GM12878 (cell line): ENCODE measurements at regions not wholly inside any gene's neighbourhood (a gene's known extent, or its start where the extent isn't known, plus 50 kb on each side); places are given as distances from the start of the nearest gene placed in this dataset.

Experiments used
- ATAC-seq: fragments of 200-7000 bp; cut with Tn5 transposase; 3 replicates; pipeline ENCODE4 v1.9.1; 2020; ENCODE audit warnings: mild to moderate bottlenecking, moderate library complexity
- BruUV-seq: library from RNA; stranded (reverse); fragments of 400-500 nt; replicated peaks from 2 replicates; lab custom pipeline; 2021; lab: Mats Ljungman, UMichigan
- CTCF ChIA-PET: fragments of 300-600 bp; sonication (Branson Sonifier 250); formaldehyde crosslinking; extraction: SDS; loops from one replicate; lab custom pipeline; 2021; ENCODE audit warnings: inconsistent platforms; lab: Yijun Ruan, JAX
- POLR2A ChIA-PET: fragments of 350-600 bp; formaldehyde crosslinking; extraction: SDS; loops from one replicate; lab custom pipeline; 2021; ENCODE audit warnings: inconsistent platforms; lab: Charles Lee
- RAD21 ChIA-PET: fragments of 300-600 bp; sonication (Branson Sonifier 250); formaldehyde crosslinking; loops from one replicate; lab custom pipeline; 2023; ENCODE audit warnings: antibody characterized with exemption; ENCODE audit not compliant: unreplicated experiment; lab: Charles Lee
- SMC1A ChIA-PET: fragments of 300-600 bp; sonication (Branson Sonifier 250); formaldehyde crosslinking; loops from one replicate; lab custom pipeline; 2023; ENCODE audit not compliant: unreplicated experiment, uncharacterized antibody; lab: Charles Lee
- DNase-seq: peaks from one replicate; pipeline ENCODE4 v3.0.0-alpha.2; 2011; ENCODE audit warnings: low read depth, low spot score
- FAIRE-seq: peaks from 3 replicates; lab custom pipeline; 2011; peaks lifted over from hg19 to GRCh38; lab: Jason Lieb, UNC
- H2AFZ ChIP-seq: 2 replicates; pipeline ENCODE4 v1.6.0; 2011; ENCODE audit warnings: low read depth, low read length, control low read depth; ENCODE audit not compliant: control insufficient read depth
- H3K27ac ChIP-seq: 2 replicates; pipeline ENCODE4 v1.5.1; 2011; ENCODE audit warnings: control low read depth; ENCODE audit not compliant: control insufficient read depth, insufficient read depth
- H3K27me3 ChIP-seq, 2 experiments: replicated peaks in 1 of 2; 2 replicates each; pipeline versions ENCODE4 v1.6.0 to v1.6.1; 2011; ENCODE audit warnings: low read length in 1 of 2; ENCODE audit not compliant: control insufficient read depth in 2 of 2, insufficient read depth in 2 of 2
- H3K36me3 ChIP-seq, 2 experiments: 2 replicates each; pipeline ENCODE4 v1.5.1; 2011; ENCODE audit warnings: low read length in 1 of 2; ENCODE audit not compliant: control insufficient read depth in 2 of 2, insufficient read depth in 2 of 2
- H3K4me1 ChIP-seq: 2 replicates; pipeline ENCODE4 v1.6.1; 2011; ENCODE audit warnings: mild to moderate bottlenecking, low read length, moderate library complexity, mixed read lengths; ENCODE audit not compliant: control insufficient read depth, insufficient read depth
- H3K4me2 ChIP-seq: 2 replicates; pipeline ENCODE4 v1.6.0; 2011; ENCODE audit warnings: control low read depth; ENCODE audit not compliant: control insufficient read depth, insufficient read depth
- H3K4me3 ChIP-seq: fragments of 200-600 bp; sonication (generic); 2 replicates; pipeline ENCODE4 v1.5.1; 2016
- H3K79me2 ChIP-seq: 2 replicates; pipeline ENCODE4 v1.6.0; 2011; ENCODE audit warnings: low read length; ENCODE audit not compliant: control insufficient read depth, insufficient read depth
- H3K9ac ChIP-seq: 2 replicates; pipeline ENCODE4 v1.8.0; 2011; ENCODE audit warnings: low read length, control low read depth, mixed read lengths; ENCODE audit not compliant: control insufficient read depth, insufficient read depth
- H3K9me3 ChIP-seq: replicated peaks from 3 replicates; pipeline ENCODE4 v1.5.1; 2011; ENCODE audit warnings: mild to moderate bottlenecking, low read length; ENCODE audit not compliant: control insufficient read depth, insufficient read depth
- H4K20me1 ChIP-seq: 2 replicates; pipeline ENCODE4 v1.6.0; 2011; ENCODE audit not compliant: control insufficient read depth, insufficient read depth
- BRCA1 ChIP-seq: IDR thresholded peaks from 2 replicates; pipeline ENCODE4 v1.6.1; 2011; ENCODE audit warnings: low read depth, low read length, improper control_type of control experiment
- CBX5 ChIP-seq: sonication (generic); IDR thresholded peaks from 2 replicates; pipeline ENCODE4 v1.6.1; 2016; ENCODE audit warnings: low read depth, moderate library complexity, mild to moderate bottlenecking, inconsistent platforms
- IKZF1 ChIP-seq: fragments of 450-650 bp; conservative IDR thresholded peaks from 2 replicates; pipeline ENCODE4 v1.6.1; 2017; ENCODE audit warnings: antibody characterized with exemption, mild to moderate bottlenecking
- IRF3 ChIP-seq: fragments of 450-650 bp; IDR thresholded peaks from 2 replicates; pipeline ENCODE4 v1.6.1; 2014; ENCODE audit warnings: mild to moderate bottlenecking
- PML ChIP-seq: IDR thresholded peaks from 2 replicates; pipeline ENCODE4 v1.6.1; 2012; ENCODE audit warnings: low read length, inconsistent platforms
- RCOR1 ChIP-seq: conservative IDR thresholded peaks from 2 replicates; pipeline ENCODE4 v1.6.1; 2012; ENCODE audit warnings: low read depth, low read length, improper control_type of control experiment
- TCF12 ChIP-seq: IDR thresholded peaks from 2 replicates; pipeline ENCODE4 v1.6.1; 2011; ENCODE audit warnings: low read depth, mild to moderate bottlenecking, low read length
- ZSCAN29 ChIP-seq: fragments of 450-650 bp; IDR thresholded peaks from 2 replicates; pipeline ENCODE4 v1.6.1; 2017; ENCODE audit warnings: mild to moderate bottlenecking, moderate library complexity
- WGBS: methylation state at CpG from one replicate; pipeline ENCODE4 v1.1.6; 2016; ENCODE audit warnings: low lambda C conversion rate; ENCODE audit not compliant: insufficient replicate concordance, insufficient coverage; ENCODE audit errors: missing lambda C conversion rate; 5-methylcytosine and 5-hydroxymethylcytosine counted together
- in situ Hi-C: fragments of 300-500 bp; cut with MboI; formaldehyde crosslinking; loops from 9 replicates; pipeline ENCODE4 v1.14.3; 2018; ENCODE audit warnings: mixed read lengths
- intact Hi-C: fragments of 100-400 bp; cut with micrococcal nuclease; formaldehyde crosslinking; loops from one replicate; pipeline ENCODE4 v1.14.2; 2022; ENCODE audit not compliant: unreplicated experiment

GRCh38 chr18:79614211-79614955 lies 65.2 kb upstream of the CTDP1 start:
- POLR2A ChIA-PET: no interaction called here
- BruUV-seq: no TSS peak
- no peak overlapping the region for H2AFZ ChIP-seq
- ATAC-seq: no peak
- no peak overlapping the region for H3K9ac ChIP-seq
- RAD21 ChIA-PET: interaction anchor here (2.4 kb wide), 1 partner anchor 10 kb away, joined by 8 read pairs; no protein-coding TSS in a partner anchor
- FAIRE-seq: no peak
- no peaks in the 10 kb centered on the region for H3K79me2 ChIP-seq
- WGBS: 44% methylated on average over 26 of the region's 26 CpGs
- no peaks in the 10 kb centered on the region; the same call in 2 of the 3 replicates for H3K9me3 ChIP-seq
- H3K27me3 ChIP-seq: no peaks in the 10 kb centered on the region; a peak in 1 of 4 replicates
- TF ChIP-seq IKZF1 (no peak), BRCA1 (no peak), IRF3 (no peak), PML (no peak), TCF12 (no peak), ZSCAN29 (no peak), CBX5 (no peak), RCOR1 (no peak)
- SMC1A ChIA-PET: interaction anchor here (0.9 kb wide), 1 partner anchor 11 kb away, joined by 5 read pairs; no protein-coding TSS in a partner anchor
- DNase-seq: no peak
- in situ Hi-C loops: no loop called here
- H3K4me3 ChIP-seq: no peak overlapping the region
- H3K27ac ChIP-seq: no peak overlapping the region
- no peak overlapping the region for H3K4me2 ChIP-seq
- H3K36me3 ChIP-seq: no peaks in the 10 kb centered on the region
- no peaks in the 10 kb centered on the region for H4K20me1 ChIP-seq
- CTCF ChIA-PET: no interaction called here
- intact Hi-C loops: no loop called here
- H3K4me1 ChIP-seq: no peaks in the 10 kb centered on the region
